COLO668 (cell line): ENCODE measurements at regions not wholly inside any gene's neighbourhood (a gene's known extent, or its start where the extent isn't known, plus 50 kb on each side); places are given as distances from the start of the nearest gene placed in this dataset.
A peak's percentile ranks its signal among the peaks of the same experiment; 100 is the strongest.
"Not testable (repeated sequence)": the region's sequence is repeated elsewhere in the genome, so short reads cannot be mapped to it uniquely, and the experiment has no call there.

Source experiments
- DNase-seq: peaks from one replicate; lab custom pipeline; 2025; ENCODE audit not compliant: unreplicated experiment; lab: John Stamatoyannopoulos, UW

DNA sequence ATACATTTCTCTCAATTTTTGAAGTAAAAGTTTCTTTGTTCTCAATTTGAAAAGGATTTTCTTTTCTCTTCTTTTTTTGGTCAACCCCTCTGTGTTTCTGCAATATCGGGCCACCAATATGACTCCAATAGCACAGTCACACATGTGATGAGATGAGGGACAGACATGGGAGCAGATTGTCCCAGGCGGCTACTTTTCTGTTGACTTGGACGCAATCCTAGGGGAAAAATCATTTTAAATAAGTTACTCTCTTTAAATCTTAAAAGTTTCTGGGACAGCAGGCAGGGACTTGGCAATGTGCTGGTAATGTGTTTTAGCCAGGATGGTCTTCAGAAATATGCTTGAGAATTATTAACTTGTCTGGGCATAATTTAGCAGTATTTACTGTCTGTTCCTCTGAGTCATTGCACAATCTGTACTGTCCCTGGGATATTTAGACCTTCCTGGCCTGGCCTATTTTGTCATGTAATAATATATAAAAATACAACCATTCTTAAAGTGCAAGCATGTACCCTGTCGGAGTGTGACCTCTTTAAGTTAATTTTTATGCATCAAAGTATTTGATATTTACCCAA lies 388.5 kb upstream of the FANCL start:
- no peak for DNase-seq

DNA sequence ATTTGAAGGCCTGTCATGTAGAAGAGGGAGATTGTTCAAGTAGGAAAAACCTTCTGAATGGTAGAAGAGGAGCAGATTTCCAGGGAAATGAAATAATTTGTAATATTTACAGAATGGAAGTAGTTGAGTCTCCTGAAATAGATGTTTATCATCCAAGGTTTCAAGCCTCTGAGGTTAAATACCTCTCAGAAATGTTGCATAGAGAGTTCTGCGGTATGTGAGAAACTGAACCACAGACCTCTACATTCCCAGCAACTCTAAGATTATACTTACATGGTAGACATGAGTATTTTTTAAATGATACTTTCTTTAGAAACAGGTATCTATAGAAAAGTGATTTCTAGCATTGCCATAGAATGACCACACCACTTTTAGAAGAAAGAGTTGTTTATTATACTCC lies 379.8 kb upstream of the FANCL start:
- DNase-seq, result no peak

DNA sequence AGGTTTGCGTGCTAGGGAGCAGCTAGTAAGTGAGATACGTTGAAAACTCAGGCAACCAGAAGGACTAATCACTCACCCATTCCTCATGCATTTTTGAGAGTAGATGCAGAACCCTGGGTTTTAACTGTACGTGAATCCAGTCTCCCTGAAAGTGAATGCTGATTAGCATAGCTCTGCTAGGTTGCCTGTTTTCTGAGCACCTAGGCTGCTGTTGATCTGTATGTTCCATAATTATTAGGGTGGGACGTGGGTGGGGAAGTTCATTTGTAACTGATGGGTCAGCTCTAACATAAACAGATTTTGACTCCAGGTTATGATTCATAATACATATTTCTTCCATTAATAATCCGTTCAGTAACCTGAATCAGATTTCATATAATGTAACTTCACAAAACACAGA lies 379.0 kb upstream of the FANCL start:
- DNase-seq, result no peak

DNA sequence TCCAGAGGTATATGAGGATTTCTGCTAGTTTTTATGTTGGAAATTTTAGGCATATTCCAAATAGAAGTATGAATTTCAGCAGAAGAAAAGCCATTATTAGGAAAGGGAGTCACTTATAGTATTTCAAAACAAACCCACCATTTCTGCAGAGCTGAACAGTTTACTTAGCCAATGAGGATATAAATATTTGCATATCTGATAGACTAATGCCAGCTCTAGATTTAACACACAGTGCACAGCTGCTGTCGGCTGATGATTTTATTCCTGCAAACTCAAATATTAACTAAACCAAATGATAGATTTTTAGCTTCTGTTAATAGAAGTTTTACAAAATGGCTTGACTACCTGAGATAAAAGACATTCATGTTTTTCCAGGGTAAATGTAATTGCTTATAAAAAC lies 375.8 kb upstream of the FANCL start:
- DNase-seq, result no peak

DNA sequence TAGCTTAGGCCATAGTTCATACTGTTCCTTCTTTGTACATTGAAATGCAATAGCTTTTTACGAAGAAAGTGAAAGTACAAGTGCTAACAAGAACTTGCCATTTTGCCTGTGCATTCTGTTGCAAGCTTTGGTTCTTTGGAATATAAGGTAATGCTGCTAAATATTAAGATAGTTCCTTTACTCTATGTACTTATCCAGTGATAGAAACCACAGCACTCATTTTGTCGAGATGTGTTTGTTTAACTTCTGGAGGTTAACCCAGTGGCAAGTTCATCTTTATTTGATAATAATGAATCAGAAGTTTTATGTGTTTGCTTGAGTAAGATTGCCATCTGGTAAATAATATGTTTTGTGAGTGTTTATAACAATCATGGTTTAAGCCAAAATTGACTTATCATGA lies 373.1 kb upstream of the FANCL start:
- DNase-seq, result no peak

DNA sequence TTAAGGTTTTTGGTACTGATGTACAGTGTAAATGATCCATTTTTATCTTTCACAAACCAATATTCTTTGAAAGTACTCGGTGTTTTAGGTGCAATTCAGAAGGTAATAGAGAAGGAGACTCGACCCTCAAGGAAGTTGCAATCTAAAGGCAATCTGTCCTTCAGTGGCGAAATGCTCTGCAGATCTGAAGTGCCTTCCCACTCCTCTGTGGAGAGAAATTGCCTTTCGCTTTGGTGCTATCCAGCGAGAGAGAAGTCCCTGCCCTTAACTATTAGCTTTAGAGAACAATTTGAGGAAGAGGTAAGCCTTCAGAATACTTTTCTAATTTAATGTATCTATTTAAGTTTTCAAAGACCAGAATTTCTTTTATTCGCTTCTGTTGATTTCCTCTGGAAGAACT lies 371.8 kb upstream of the FANCL start:
- no peak for DNase-seq

DNA sequence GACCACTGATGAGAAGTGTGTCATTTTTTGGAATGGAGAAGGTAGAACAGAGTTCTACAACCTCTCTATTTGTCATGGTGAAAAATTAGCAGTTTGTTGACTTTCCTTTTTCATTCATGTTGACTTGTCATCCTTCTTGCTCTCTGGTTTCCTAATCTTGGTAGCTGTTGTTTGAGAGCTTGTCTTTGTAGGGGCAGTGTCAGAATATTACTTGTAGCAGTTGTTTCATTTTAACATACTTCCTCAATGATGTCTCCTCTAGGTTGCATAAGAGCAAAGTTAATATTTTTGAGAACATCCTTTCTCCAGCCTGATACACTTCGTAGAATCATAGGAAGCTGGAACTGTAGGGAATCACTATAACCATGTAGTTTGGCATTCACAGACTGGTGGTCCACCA lies 368.2 kb upstream of the FANCL start:
- DNase-seq, result no peak

DNA sequence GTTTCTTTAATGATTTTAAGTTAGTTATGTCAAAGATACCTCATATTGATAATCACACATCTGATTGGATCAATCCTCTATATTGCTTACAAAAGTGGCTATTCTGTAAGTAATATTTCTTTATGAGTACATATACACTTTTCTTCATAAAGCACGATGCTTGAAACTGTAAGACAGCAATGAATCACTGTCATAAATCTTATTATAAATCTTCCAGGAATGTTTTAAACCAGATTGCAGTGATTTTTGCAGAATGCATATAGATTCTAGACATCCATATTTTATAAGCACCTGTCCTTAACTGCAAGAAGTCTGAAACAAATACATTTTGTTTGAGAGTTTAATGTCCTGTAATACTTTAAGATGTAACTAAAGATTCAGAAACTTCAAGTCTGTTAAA lies 367.0 kb upstream of the FANCL start:
- no peak for DNase-seq

DNA sequence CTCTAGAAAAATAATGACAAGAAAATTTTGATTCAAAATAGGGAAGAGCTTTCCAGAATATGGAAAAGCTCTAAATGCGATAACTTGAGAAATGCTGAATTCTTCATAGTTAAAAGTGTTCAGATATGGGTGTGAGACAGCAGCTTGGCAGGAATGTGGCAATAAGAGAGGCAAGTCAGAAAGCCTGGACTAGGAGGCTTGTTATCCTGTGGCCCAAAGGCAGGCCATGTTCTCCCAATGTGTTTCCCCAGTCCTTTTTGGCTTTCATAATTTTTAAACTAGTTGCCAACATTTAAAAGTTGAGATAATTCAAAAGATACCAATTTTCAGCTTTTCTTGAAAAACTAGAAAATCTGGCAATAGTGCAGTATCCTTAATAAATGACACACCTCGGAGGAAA lies 366.3 kb upstream of the FANCL start:
- DNase-seq, result no peak

DNA sequence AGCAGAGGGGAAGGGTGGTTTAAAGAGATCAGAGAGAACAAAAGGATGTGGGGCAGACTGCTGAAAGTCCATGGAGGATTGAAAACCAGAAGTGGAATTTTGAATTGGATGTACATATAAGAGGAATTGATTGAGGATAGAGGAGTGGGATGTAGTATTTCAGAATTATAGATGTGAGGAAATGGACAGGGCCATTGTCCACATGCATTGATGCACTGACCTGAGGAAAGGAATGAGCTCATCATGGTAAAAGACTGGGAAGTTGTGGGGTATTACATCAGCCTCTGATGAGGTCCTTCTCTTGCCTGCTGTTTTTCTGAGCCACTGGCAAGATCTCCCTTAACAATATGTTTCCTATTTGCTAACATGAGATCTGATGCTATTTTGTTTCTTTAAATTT lies 365.7 kb upstream of the FANCL start:
- no peak for DNase-seq

DNA sequence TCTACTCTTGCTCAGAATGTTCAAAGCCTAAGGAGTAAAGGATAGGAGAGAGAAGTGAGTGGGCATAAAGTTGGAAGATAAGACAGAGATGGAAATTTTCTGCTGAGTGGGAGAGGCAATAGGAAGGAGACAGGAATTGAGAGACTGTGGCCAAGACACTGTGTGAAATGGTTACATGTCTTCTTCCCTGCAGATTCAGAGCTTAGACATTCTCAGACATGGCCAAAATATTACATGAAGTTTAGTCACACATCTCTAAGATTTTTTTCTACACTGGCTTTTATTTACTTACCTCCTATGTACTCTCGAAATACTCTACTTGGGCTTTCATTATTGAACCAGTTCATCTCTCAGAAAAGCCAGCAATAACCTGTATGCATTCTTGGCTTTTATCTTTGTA lies 363.0 kb upstream of the FANCL start:
- no peak for DNase-seq

DNA sequence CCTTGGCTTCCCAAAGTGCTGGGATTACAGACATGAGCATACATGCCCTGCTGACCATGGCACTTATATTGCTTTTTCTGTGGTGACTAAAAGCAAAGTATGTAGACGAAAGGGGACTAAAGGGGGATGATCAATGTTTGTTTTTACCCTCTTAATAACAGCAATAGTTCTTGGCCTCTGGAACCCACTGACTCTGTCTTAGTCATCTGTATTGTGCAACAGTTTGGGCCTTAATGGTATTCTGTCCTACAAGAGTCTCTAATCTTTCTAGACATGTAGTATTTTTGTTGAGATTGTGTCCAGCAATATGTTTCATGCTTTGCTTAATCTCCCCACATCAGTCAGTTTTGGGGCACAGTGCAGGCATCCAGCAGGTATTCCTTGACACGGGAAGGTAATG lies 359.9 kb upstream of the FANCL start:
- DNase-seq, result no peak

DNA sequence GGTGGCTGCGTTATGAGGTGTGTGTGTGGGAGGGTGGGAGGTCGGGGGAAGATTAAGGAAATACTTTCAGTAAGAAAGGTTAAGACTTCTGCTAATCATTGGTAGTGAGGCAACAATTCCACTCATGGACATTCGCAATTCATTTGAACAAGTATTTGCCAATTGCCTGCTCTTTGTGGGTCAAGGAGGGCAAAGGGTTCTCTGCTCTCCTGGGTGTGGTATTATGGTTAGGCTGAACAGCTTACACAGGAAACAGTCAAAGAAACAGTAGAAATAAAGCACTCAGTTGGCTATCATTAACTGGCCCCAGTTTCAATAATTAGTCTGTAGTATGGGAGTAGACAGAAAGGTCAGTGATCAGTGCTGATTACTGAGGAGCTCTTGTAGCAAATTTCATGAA lies 357.0 kb upstream of the FANCL start:
- no peak for DNase-seq

DNA sequence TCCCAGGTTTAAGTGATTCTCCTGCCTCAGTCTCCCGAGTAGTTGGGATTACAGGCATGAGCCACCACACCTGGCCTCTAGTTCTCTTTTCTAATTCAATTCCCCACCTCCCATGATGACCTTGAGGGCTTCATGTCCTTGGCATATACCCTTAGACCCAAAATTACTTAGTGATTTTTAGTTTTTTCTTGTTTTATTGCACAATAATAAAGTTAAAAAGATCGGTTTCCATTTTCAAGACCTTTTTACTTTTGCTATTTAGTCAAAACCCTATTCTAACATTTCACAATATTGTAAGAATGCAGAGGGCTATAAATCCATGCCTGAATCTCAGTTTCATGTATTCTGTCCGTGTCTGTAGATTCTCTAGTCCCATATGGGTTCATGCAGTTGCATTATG lies 354.6 kb upstream of the FANCL start:
- no peak for DNase-seq

DNA sequence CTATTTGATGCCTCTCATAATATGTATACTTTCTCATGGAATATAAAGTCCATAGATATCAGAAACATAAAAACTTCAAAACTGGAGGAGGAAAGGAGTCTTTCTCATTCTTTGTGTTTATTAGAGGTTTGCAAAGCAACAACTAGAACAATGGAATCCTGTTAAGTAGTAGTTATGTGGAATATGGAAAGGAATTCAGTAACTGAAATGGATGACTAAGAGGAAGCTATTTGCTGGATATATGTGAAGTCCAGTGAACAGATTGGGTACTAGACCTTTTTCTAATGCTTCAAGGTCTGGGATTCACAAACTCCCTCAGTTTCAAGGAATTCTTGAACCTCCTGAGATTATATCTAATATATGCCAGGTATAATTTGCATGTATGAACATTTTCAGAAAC lies 353.6 kb upstream of the FANCL start:
- DNase-seq, result no peak

DNA sequence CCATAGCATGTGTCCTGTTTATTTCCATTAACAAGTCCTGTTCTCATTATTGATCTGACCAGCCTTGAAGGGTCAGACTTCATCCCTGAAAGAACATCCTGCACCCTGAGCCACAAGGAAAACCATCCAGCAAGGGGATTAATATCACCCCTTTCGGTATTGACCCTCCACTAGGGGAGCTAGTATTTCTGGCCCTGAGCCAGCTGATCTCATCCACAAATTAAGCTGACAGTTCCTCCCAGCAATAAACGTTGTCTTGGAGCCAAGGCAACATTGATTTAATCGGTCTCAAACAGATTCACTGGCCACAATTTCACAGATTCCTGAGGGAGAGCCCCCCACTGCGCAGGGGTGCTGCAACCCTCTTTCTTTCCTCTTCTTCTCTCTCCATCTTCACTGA lies 353.1 kb upstream of the FANCL start:
- DNase-seq, result peak; percentile 46

DNA sequence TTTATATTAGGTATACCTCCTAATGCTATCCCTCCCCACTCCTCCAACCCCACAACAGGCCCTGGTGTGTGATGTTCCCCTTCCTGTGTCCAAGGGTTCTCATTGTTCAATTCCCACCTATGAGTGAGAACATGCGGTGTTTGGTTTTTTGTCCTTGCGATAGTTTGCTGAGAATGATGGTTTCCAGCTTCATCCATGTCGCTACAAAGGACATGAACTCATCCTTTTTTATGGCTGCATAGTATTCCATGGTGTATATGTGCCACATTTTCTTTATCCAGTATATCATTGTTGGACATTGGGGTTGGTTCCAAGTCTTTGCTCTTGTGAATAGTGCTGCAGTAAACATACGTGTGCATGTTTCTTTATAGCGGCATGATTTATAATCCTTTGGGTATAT lies 345.1 kb upstream of the FANCL start:
- DNase-seq, result not testable (repeated sequence)

DNA sequence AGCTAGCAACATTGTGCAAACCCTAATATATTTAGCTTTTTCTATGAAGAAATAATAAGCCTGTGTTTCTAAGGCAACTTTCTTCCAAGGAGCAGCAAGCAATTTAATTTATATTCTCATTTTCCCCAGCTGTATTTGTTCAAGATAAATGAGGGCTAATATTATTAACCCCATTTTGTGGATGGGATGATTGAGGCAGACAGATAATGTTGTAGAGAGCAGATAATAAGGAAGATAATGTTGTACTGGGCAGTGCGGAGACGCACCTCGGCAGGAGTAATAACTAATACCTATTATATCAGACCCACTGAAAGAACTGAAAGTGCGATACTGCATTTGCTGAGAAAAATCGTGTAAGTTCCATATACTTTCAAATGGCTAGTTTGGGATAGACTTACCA lies 344.1 kb upstream of the FANCL start:
- no peak for DNase-seq

DNA sequence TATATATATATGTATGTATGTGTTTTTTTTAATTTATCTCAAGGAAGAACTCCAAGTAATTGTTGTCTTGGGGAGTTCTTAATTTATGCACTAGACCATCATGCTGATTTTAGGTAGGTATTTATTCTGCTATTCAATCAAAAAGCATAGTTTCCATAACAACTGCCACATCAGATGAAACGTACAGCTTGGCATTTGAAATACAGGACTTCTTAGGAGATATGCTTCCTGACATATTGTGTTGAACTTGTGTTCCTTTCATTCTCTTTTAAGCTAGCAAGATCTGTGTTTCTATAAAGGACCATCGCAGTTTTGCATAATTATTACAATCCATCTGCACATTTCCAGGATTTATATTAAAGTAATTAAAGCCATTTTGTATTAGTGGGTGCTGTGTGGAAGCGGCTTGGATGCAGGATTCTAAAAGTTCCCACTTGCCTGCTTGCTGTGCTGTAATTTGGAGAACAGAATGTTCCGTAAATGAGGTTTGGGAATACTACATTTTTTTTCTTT lies 343.5 kb upstream of the FANCL start:
- DNase-seq, result no peak

DNA sequence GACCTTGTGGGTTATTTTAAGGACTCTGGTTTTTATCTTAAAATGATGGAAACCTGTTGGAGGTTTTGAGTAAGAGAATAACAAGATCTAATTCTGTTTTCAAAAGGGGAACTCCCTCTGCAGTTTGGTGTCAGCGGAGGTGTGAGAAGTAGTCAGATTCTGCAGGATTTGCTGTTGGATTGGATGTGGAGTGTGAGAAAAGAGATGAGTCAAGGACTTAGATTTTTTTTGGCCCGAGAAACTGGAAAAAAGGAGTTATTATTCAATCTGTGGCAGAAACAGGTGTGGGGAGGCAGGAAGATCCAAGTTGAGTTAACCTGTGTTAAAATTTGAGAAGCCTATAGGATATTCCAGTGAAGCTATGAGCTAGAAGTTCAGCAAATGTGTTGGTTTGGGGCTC lies 337.2 kb upstream of the FANCL start:
- DNase-seq, result no peak

DNA sequence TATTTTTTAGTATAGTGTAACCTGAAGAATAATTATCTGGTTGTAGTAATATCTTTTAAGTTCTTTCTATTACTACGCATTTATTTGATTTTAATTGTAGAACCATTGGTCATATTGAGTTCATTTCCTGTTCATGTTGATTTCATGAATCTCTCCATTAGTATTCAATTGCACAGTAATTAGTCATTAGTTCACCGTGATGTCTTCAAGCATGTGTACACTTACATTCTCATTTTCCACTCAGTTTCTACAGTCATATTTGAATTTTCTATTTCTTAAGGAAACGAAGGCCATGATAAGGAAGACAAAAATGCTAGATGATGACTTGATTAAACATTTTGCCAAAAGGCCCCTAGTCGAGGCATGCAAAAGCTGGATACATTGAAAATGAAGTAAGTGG lies 333.7 kb upstream of the FANCL start:
- no peak for DNase-seq

DNA sequence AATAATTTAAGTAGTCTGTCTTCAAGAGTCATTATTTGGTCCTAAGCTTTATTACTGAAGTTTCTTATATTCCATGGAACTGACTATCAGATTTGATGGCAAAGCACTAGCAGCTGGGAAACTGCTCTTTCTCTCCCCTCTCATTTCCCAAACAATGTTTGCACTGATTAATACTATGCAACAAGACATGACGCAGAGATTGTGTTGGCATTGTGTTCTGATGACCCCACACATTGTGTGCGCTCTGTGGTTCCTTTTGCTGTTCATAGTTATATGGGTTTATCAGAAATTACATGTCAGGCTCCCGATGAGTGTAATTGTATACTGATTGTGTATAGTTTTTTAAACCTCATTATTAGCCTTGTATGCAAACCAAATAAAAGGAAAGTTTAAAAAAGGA lies 331.6 kb upstream of the FANCL start:
- DNase-seq, result no peak

DNA sequence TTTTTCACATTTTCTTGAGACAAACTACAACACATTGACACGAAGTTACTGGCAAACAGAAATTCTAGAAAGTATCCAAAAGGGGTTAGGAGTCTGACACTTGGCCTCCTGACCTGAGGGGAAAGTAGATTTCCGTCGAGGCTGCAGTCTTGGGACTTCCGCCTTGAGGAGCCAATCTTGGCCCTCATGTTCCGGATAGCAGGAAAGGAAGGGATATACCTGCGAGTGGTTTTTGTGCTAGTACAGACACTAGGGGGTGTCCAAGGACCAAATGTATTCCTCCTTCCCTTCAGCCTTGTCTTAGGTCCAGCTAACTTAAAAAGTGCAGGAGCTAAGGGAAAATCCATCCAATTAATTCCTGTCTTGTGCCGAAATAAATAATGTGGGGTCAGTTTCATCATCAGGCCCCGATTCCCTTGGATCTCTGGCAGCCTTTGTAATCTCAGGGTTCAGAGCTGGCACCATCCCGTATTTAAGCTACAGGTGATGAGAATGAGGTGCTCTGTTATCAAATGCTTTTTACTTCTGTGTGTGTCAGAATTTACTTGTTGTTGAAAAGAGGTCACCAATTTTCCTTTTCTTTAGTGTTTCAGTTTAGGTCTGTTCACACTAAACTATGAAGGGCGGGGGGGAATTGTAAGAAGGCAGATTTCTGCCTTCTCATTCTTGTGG lies 330.2 kb upstream of the FANCL start:
- DNase-seq, result peak; percentile 49
